Stimulated activated CD4-positive, alpha-beta T cell treated with anti-CD3 and anti-CD28 coated beads, Interleukin-1b, Interleukin-23, amount 100 ng/mL, for 24 hours (primary cell): ENCODE measurements at regions not wholly inside any gene's neighbourhood (a gene's known extent, or its start where the extent isn't known, plus 50 kb on each side); places are given as distances from the start of the nearest gene placed in this dataset.
A peak's percentile ranks its signal among the peaks of the same experiment; 100 is the strongest.
"Not testable (repeated sequence)": the region's sequence is repeated elsewhere in the genome, so short reads cannot be mapped to it uniquely, and the experiment has no call there.

Source experiments
- DNase-seq, 4 experiments: peaks; one replicate each; pipeline ENCODE4 v3.0.0-alpha.2; 2020; ENCODE audit warnings: low read depth in 4 of 4, low spot score in 1 of 4

- DNase-seq: no peak
Measured at GRCh38 chr13:80083853-80084676, 256.9 kb downstream of the SPRY2 start.

GRCh38 chr13:80083081-80083852 lies 257.7 kb downstream of the SPRY2 start:
- no peak for DNase-seq

GRCh38 chr13:80082396-80083080 lies 258.4 kb downstream of the SPRY2 start:
- DNase-seq: no peak

DNA sequence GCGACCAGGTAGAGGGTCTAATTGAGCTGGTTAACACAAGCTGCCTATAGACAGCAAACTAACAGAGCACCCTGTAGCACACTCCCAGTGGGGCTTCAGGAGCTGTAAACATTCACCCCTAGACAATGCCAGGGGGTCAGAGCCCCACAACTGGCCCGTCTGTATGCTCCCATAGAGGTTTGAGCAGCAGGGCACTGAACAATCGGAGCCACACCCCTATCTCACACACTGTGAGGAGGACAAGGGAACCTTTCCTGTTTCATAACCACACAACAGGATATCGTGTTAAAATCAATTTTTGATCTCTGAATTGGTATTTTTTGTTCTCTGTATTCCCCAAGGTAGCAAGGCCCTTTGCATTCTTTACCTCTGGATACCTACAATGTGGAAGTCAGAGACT lies 266.1 kb downstream of the SPRY2 start:
- no peak for DNase-seq

GRCh38 chr13:80074143-80074752 lies 266.7 kb downstream of the SPRY2 start:
- no peak for DNase-seq

DNA sequence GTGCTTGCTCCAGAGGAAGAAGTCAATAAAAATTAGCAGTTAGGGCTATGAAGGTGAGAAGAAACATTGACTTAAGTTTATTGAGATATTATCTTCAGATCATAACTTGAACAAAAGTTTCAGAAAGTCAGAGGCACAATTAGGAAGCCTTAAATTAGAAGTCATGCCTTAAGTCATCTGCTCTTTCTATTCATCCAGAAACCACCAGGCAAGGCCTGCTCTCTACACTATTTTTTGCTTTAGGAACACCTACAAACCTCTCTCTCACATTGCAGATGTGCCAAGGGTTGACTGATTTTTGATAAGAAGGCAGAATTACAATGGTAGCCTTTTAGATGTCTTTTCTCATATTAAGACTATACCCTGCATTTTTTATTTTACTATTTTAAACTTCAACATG lies 268.7 kb downstream of the SPRY2 start:
- no peak for DNase-seq

DNA sequence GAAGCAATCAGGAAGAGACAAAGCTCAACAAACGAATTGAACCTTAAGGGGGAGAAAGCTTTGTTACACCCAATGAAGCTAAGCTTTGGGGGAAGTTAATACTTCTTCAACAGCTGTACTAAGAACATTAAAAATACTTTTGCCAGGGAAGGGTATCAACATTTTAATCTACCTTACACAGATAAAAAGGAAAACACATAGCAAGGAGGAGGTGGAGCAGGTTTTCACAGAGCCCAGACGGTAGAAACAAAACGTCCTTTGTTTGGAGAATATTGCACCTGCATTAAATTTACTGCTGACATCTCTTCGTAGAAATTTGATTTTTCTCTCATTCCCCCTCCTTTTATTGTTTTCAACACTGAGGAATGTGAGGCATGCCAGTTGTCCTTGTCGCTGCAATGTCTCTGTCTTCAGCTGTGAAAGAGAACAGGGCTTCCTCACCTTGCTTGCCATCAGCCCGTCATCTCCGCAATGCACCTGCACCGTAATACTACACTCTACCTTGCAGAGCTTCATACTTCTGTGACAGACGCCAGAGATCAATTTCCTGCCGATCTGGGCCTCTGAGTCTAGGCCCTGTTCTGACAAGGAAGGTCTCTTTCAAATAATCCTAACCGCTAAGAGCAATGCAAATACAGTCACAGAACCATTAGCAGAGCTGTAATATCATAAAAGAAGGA lies 270.8 kb downstream of the SPRY2 start:
- no peak for DNase-seq

GRCh38 chr13:80069374-80069773 lies 271.6 kb downstream of the SPRY2 start:
- DNase-seq: no peak

DNA sequence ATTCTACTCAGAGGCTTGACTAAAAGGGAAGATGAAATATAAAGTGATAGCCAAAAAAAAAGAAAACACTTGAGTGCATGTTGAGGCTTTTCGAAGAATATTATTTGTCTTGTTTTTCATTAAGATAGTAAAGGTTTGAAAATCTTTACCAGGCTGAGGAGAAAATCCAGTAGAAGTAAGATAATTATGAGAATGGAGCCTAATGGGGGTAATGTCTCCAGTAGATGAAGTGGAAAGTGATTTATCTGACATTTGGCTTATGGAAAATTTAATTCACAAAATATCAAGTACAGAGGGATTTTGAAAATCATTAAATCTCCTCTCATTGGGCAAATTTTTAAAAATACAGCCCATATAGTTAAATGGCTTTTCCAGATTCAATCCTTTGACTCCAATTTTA lies 274.9 kb downstream of the SPRY2 start:
- no peak for DNase-seq

- DNase-seq: not testable (repeated sequence)
Measured at GRCh38 chr13:80062416-80062815, 278.5 kb downstream of the SPRY2 start.

DNA sequence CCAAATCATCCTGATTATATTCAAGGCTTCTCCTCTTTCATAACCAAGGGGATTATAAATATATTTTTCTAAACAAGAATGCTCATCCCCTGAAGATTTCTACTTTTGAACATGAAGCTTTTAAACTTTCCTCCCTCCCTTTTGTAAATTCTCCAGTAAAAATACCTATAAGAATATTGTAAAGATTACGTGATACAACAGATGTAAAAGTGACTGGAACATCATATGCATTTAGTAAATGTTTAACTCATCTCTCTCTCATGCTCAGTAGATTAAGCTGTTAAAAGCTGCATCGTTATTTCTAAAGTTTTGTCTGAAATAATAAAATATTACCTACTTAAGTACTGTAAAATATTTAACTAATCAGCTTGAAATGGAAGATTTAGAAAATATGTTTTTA lies 281.1 kb downstream of the SPRY2 start:
- DNase-seq: no peak

DNA sequence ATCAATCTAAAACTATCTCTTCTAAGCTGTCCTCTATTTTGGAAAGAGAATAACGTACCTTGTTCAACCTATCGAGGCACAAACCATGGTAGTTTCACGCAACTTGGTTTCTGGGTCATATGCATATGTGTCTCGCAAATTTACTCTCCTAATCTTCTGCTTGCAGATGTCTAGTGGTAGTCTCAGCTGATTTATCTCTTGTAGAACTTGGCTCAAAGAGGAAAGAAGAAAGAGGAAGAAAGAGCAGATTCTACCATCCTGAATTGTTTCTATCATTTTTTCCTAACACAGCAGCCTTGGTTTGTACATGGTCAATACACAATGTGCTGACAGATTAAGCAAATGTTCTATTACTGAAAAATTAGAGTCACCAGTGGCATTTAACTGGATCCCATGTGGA lies 282.3 kb downstream of the SPRY2 start:
- no peak for DNase-seq

DNA sequence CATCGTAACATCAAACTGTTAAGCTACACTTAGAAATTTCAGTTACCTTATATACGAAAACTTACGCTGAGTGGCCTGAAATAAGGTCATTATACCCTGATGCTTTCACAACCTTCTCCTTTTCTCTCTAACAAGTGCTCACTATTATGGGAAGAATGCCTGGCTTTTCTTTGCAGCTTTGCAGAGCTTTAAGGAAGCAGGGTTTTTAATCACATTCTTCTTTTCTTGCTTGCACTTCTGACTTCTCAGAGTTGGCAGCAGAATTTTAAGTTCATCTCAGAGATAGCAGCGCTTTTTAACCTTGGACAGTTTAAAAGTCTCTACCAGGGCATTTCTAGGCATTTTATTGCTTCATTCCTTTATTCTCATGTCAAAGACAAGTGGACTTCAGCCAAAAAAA lies 285.1 kb downstream of the SPRY2 start:
- no peak for DNase-seq

DNA sequence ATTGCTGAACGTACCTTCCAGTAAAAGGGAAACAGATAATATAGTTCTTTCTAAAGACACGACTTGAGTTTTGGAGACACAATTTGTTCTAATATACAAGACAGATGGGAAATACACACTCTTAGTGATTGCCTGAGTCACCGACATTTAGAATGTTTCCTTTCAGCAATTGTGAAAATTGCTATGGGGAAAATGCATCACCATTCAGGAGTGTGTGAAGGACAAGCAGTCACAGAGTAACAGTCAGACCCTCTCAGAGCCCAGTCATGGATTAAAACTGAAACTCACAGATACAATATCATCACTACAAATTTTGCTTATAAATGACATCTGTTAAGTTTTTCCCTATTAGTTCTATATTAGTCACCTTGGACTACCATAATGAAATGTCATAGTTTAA lies 286.1 kb downstream of the SPRY2 start:
- no peak for DNase-seq

DNA sequence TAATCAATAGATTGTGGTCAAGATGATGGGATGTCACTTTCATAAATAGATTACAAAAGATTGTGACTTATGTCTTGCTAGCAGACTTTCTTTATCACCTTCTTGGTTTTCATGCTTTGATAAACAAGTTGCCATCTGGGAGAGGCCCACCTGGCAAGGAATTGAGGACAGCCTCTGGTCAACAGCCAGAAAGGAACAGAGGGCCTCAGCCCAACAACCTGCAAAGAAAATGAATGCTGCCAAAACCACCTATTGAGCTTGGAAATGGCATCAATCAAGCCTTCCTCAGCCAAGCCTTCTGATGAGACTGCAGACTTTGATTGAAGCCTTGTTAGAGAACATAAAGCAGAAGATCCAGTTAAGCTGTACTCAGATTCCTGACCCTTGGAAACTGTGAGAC lies 288.6 kb downstream of the SPRY2 start:
- DNase-seq: no peak

GRCh38 chr13:80050252-80050651 lies 290.7 kb downstream of the SPRY2 start:
- no peak for DNase-seq

DNA sequence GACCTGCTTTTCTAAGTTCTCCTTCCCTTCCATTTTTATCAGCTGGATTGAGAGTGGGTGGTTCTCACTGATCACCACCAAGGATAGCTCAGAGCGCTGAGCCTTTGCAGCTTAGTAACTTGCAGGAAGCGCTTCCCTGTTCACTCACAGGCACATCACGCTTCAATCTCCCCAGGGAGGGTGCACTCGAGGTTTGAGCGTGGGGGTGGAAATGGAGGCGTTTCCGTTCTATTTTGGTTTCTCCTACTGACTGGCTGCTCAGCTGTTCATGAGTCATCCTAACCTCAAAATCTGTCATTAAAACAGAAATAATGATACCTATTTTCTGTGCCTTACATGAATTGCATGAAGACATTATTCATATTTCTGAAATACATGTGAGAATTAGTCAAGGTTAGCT lies 292.1 kb downstream of the SPRY2 start:
- DNase-seq: peak; percentile 2 to 43 (median 24)

- DNase-seq: no peak
Measured at GRCh38 chr13:80048030-80048429, 292.9 kb downstream of the SPRY2 start.

DNA sequence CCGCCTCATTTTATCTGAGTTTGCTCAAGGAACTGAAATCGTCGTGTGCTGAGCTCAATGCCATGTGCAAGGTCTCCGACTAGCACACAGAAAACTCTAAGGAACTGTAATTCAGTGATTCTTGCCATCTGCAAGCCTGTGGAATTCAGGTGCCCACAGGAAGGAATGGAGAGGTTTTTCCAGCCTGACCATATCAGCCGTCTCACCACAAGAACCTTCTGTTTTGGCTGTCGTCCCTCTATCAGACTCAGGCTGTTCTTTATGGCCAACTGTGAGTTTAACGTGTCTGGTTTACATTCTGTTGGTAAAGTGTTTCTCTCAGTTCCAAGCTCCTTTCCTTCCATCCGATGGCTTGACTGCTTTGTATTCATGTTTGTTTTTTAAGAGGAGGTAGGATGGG lies 293.5 kb downstream of the SPRY2 start:
- no peak for DNase-seq

- no peak for DNase-seq
Measured at GRCh38 chr13:80040981-80041317, 300.0 kb downstream of the SPRY2 start.
